Omental fat pad (tissue), 3 donors: ENCODE measurements at regions not wholly inside any gene's neighbourhood (a gene's known extent, or its start where the extent isn't known, plus 50 kb on each side); places are given as distances from the start of the nearest gene placed in this dataset.

Source experiments
- ATAC-seq: fragments of 150-250 bp; one replicate; pipeline ENCODE4 v1.9.1; 2016; ENCODE audit warnings: mild to moderate bottlenecking, moderate library complexity; ENCODE audit not compliant: low FRiP score
- DNase-seq: peaks from one replicate; pipeline ENCODE4 v3.0.0-alpha.2; 2019; ENCODE audit warnings: low spot score
- TF ChIP-seq, protein P1 (sequence below), 3 donors: fragments of 450-650 bp; IDR thresholded peaks; one replicate each; pipeline ENCODE4 v1.5.1; 2016 to 2017; ENCODE audit warnings: antibody characterized with exemption in 3 of 3, mild to moderate bottlenecking in 3 of 3, moderate library complexity in 2 of 3

DNA sequence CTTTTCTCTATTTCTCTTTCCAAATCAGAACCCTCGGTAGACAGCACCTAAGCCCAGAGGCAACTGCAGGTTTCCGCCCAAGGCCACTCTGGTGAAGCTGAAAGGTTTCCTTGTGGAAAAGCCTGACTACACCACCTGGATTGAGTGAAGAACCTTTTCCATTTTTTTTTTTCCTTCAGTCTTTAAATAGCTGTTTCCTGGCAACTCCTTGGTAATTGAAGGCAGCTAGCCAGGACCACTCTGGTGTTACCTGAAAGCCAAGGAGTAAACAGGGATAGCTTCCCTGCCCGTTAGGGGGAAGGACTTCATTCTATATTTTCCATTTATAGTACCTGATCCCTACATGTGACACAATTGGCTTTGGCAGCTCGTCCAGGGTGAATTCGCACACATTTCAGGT, 1238.4 kb downstream of the GRIK2 start:
- TF ChIP-seq, protein P1, sequence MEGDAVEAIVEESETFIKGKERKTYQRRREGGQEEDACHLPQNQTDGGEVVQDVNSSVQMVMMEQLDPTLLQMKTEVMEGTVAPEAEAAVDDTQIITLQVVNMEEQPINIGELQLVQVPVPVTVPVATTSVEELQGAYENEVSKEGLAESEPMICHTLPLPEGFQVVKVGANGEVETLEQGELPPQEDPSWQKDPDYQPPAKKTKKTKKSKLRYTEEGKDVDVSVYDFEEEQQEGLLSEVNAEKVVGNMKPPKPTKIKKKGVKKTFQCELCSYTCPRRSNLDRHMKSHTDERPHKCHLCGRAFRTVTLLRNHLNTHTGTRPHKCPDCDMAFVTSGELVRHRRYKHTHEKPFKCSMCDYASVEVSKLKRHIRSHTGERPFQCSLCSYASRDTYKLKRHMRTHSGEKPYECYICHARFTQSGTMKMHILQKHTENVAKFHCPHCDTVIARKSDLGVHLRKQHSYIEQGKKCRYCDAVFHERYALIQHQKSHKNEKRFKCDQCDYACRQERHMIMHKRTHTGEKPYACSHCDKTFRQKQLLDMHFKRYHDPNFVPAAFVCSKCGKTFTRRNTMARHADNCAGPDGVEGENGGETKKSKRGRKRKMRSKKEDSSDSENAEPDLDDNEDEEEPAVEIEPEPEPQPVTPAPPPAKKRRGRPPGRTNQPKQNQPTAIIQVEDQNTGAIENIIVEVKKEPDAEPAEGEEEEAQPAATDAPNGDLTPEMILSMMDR (IDR thresholded peaks at IDR 0.05): no peak
- ATAC-seq: no peak
- no peak for DNase-seq

DNA sequence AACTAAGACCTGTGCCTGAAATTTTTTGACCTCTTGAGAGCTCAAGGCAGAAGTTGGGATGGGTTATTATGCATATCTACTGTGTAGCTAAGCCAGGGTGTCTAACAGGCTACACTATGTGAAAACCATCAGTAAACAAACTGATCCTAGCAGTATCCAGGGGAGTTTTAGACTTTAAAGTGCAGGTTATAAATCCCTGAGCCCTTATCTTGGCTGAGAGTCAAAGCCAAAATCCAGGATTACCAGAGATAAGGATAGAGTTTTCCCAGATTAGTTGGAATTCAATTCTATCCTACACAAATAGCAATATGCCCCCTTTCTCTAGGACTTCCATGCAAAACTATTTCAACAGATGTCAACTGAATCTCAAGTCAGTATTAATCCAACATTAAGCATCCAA, 1229.7 kb downstream of the GRIK2 start:
- TF ChIP-seq, protein P1 (IDR thresholded peaks at IDR 0.05): no peak
- no peak for ATAC-seq
- DNase-seq: no peak

DNA sequence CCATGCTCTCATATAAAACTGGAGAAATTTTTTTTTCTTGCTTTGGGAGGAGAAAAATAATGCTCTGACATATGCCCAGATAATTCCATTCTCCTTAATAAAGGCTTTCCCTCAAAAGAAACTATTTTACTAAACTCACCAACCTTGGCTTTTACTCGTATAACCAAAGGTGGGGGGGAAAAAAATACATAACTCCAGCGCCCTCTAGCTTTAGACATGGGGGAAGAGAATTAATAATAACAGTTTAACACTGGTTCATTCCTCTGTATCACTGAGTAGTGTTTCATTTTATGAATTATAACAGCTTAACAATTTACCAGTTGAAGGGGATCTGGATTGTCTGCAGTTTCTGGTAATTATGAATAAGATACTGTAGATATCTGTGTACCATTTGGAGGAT, 1226.1 kb downstream of the GRIK2 start:
- DNase-seq (no peak), ATAC-seq (no peak)
- TF ChIP-seq, protein P1 (IDR thresholded peaks at IDR 0.05): no peak

DNA sequence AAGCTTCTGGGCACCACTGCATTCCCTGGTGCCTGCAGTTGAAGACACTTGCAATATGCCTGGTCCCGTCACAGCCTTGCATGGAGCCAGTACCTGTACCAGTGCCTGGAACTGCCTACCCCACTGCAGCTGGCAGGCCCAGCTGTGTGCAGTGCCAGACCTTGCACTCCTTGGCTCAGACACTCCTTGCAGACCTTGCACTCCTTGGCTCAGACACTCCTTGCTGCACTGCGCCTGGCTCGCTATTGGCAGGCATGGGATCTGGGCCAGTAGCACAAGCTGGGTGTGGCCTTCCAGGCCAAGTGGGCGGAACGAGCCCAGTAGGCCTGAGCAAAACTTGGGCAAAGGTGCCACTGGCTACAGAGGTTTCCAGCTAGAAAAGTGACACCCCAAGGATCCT, 1189.1 kb downstream of the GRIK2 start:
- ATAC-seq: no peak
- DNase-seq: no peak
- TF ChIP-seq, protein P1 (IDR thresholded peaks at IDR 0.05): no peak

DNA sequence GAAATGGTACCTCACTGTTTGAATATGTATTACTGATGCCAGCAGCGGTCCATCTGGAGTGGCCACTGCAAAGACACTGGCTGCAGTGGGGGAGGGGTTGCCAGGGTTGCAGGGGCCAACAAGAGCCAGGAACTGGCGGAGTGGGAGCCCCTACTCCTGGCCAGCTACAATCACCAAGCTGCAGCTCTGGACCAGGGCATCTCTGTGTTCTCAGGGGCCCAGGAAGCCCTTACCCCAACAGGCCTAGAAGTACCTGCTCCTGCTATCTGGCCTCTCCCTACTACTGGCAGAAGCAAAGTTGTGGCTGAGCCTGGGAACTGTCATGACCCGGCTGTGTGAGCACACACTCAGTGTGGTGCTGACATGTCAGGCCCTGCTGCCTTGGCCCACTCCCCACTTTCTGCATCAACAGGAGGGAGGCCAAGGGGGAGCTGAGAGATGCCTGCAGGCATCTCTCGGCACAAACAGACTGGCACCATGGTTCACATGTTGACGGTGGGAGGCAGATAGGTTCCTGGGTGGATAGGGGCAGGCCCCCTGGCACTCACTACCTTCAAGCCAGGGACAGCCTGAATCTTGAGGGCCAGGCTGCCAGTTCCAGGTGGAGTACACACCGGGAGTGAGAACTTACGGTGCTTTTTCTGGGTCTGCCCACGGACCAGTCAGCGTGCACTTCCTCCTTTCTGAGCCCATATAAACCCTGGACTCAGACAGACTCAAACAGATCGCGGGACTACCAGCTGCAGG, 1188.0 kb downstream of the GRIK2 start:
- ATAC-seq: no peak
- no peak for DNase-seq
- TF ChIP-seq, protein P1 (IDR thresholded peaks at IDR 0.05): no peak

DNA sequence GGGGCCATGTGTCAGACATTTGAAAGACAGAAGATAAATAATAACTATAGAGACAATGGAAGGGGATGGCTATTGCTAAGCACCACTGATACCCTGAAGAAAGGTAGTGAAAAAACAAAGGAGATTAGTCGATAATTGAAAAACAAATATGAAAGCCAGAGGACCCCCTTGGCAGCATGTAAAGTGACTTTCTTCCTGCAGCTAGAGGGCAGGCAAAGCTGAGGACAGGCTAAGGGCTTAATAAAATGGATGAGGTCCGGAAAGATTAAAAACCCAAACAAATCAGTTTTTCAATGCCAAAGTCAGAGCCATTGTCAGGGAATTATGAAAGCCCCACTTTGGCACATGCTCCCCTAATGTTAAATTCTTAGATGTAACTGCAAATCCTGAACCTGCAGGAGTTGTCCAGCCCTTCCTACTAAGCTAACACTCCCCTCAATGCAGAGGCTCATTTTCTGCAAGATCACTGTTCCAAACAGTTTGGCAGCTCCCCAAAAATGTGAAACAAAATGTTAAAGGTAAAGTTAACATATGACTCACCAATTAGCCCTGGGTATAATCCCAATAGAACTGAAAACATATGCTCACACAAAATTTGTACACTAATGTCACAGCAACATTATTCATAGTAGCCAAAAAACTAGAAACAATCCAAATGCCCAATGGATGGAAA, 1177.9 kb downstream of the GRIK2 start:
- ATAC-seq (no peak), DNase-seq (no peak)
- TF ChIP-seq, protein P1 (IDR thresholded peaks at IDR 0.05): no peak

DNA sequence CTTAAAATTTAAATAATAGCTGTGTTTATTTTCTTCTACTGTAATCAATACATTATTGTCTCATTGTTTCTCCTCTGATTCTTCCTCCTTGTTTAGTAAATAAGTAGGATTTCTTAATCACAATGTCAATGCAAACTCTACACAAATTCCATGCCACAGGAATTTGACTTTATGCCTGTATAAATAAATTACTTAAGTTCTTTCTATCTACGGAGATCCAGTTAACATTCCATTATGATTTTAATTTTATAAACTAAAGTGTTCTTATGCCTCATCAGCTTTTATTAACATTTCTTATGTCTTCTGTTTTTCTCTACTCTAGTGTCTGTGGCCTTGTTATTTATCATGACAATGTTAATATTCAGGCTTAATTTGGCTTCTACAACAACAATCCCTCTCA, 1169.2 kb downstream of the GRIK2 start:
- TF ChIP-seq, protein P1 (IDR thresholded peaks at IDR 0.05): no peak
- no peak for DNase-seq
- ATAC-seq: no peak
